ENCODE measurements at regions not wholly inside any gene's neighbourhood (a gene's known extent, or its start where the extent isn't known, plus 50 kb on each side); places are given as distances from the start of the nearest gene placed in this dataset.
A peak's percentile ranks its signal among the peaks of the same experiment; 100 is the strongest.

- H3K36me3 ChIP-seq (ENCODE audit: control insufficient read depth in 2 of 4, insufficient read depth in 4 of 4, low read length in 3 of 4), result no peaks in the 10 kb centered on the region
- no peaks in the 10 kb centered on the region for H3K23me2 ChIP-seq (ENCODE audit: low read depth, low read length)
- no peaks in the 10 kb centered on the region for H3K79me1 ChIP-seq (ENCODE audit: low read depth, low read length)
- H2BK120ac ChIP-seq (replicated peaks; ENCODE audit: low read depth, low read length), result no peak overlapping the region
- no peak overlapping the region for H2BK12ac ChIP-seq (ENCODE audit: low read depth, low read length)
- no peak overlapping the region for H2BK20ac ChIP-seq (ENCODE audit: low read length)
- H2BK5ac ChIP-seq (ENCODE audit: low read depth, low read length), result no peak overlapping the region
- H3K23ac ChIP-seq (ENCODE audit: insufficient read length), result no peak overlapping the region
- no peaks in the 10 kb centered on the region for H3K27me3 ChIP-seq (replicated peaks in 1 of 4; ENCODE audit: control insufficient read depth in 3 of 4, extremely low read depth in 1 of 4, insufficient read depth in 3 of 4, low read length in 3 of 4)
- H3K56ac ChIP-seq (replicated peaks; ENCODE audit: insufficient read length, low read depth, low read length), result no peak overlapping the region
- H3K9ac ChIP-seq (replicated peaks in 1 of 4; ENCODE audit: extremely low read depth in 1 of 4, low read depth in 3 of 4, low read length in 3 of 4), result no peak overlapping the region
- H3K4me2 ChIP-seq (ENCODE audit: insufficient read depth in 1 of 2, low read depth in 2 of 2, low read length in 2 of 2), result no peak overlapping the region
- no peak for FAIRE-seq
- no peak overlapping the region for H3K27ac ChIP-seq (ENCODE audit: low read depth, low read length)
- no peak overlapping the region for H3K4me3 ChIP-seq (ENCODE audit: extremely low read depth in 1 of 4, insufficient read depth in 2 of 4, low read depth in 3 of 4, low read length in 4 of 4)
- H2AFZ ChIP-seq (ENCODE audit: low read length), result 0 out of 2 replicates have a peak overlapping the region, but pooled peaks have one; percentile 63
- no peaks in the 10 kb centered on the region for H3K4me1 ChIP-seq (replicated peaks in 1 of 4; ENCODE audit: control insufficient read depth in 3 of 4, insufficient read depth in 4 of 4, low read length in 3 of 4)
- H3K9me3 ChIP-seq (ENCODE audit: insufficient read depth in 2 of 2, low read depth in 1 of 2, low read length in 1 of 2), result no peaks in the 10 kb centered on the region
- CTCF ChIA-PET (ENCODE audit: partially characterized antibody), result interaction anchor here (1.3 kb wide), 3 partner anchors 11 to 12 kb away, joined by 3 to 4 read pairs (median 3); no protein-coding TSS in a partner anchor
- no peak overlapping the region for H3K14ac ChIP-seq (ENCODE audit: insufficient read length)
- no peak overlapping the region for H2BK15ac ChIP-seq (ENCODE audit: low read length)
- no peak overlapping the region for H4K5ac ChIP-seq (ENCODE audit: insufficient read length, low read depth, low read length)
- H2AK5ac ChIP-seq (ENCODE audit: low read depth, low read length), result no peak overlapping the region
- no peak overlapping the region for H3K4ac ChIP-seq (replicated peaks; ENCODE audit: insufficient read length, low read depth, low read length)
- DNase-seq (ENCODE audit: low read depth in 1 of 2, low spot score in 2 of 2), result no peak
- no peaks in the 10 kb centered on the region for H3K79me2 ChIP-seq (ENCODE audit: control insufficient read depth in 1 of 2, insufficient read depth in 2 of 2, low read length in 2 of 2)
- H3K18ac ChIP-seq (ENCODE audit: extremely low read depth, low read length), result no peak overlapping the region
- TF ChIP-seq HDAC2 (IDR thresholded peaks at IDR 0.05; ENCODE audit: borderline replicate concordance in 1 of 2, low read depth in 2 of 2, low read length in 2 of 2), result no peak
- TF ChIP-seq SIN3A (conservative IDR thresholded peaks at IDR 0.05 in 1 of 2, IDR thresholded peaks at IDR 0.05 in 1 of 2; ENCODE audit: low read depth in 1 of 2, low read length in 2 of 2), result no peak
- no peak for TF ChIP-seq NANOG (IDR thresholded peaks at IDR 0.05; ENCODE audit: insufficient read depth, low read depth, low read length, poor library complexity, severe bottlenecking)
- no peak for TF ChIP-seq POLR2AphosphoS5 (IDR thresholded peaks at IDR 0.05; ENCODE audit: low read depth, low read length)
- TF ChIP-seq TCF12 (IDR thresholded peaks at IDR 0.05; ENCODE audit: low read depth, low read length), result no peak
- TF ChIP-seq NRF1 (IDR thresholded peaks at IDR 0.05; ENCODE audit: low read depth, low read length), result no peak
- TF ChIP-seq ASH2L (IDR thresholded peaks at IDR 0.05; ENCODE audit: low read length), result no peak
- no peak for TF ChIP-seq CEBPB (IDR thresholded peaks at IDR 0.05; ENCODE audit: low read depth, low read length)
- TF ChIP-seq CHD2 (IDR thresholded peaks at IDR 0.05; ENCODE audit: low read length), result no peak
- TF ChIP-seq RBBP5 (IDR thresholded peaks at IDR 0.05; ENCODE audit: borderline replicate concordance, low read depth, low read length), result no peak
- H4K91ac ChIP-seq (replicated peaks; ENCODE audit: insufficient read length, low read length), result no peak overlapping the region
- no peaks in the 10 kb centered on the region for H4K20me1 ChIP-seq (replicated peaks in 1 of 2; ENCODE audit: control insufficient read depth in 1 of 2, insufficient read depth in 2 of 2, low read length in 2 of 2)
- no peak overlapping the region for H4K8ac ChIP-seq (ENCODE audit: extremely low read depth, insufficient read depth, low read length)
- 92% methylated on average over 6 of the region's 6 CpGs; no CpG with 5 or more reads in 1 of the 2 experiments for WGBS, 2 experiments (ENCODE audit: extremely low coverage in 1 of 2, insufficient coverage in 1 of 2, insufficient read length in 1 of 2, insufficient replicate concordance in 2 of 2, low coverage in 1 of 2, low lambda C conversion rate in 2 of 2, missing lambda C conversion rate in 1 of 2)
- POLR2A ChIA-PET (ENCODE audit: partially characterized antibody), result interaction anchor here (0.9 to 1.4 kb wide), 2 partner anchors 10 to 251 kb away, joined by 3 to 5 read pairs; no protein-coding TSS in a partner anchor
Measured at GRCh38 chr6:134719286-134719685, 230.6 kb downstream of the ALDH8A1 start.
